ENCODE measurements at regions not wholly inside any gene's neighbourhood (a gene's known extent, or its start where the extent isn't known, plus 50 kb on each side); places are given as distances from the start of the nearest gene placed in this dataset.
"Not testable (repeated sequence)": the region's sequence is repeated elsewhere in the genome, so short reads cannot be mapped to it uniquely, and the experiment has no call there.

- no peak for DNase-seq (ENCODE audit: low read depth in 4 of 4, low spot score in 3 of 4)
Measured at GRCh38 chr13:55999709-56000108, 1141.0 kb upstream of the PRR20A start.

GRCh38 chr13:56009418-56009817 lies 1131.3 kb upstream of the PRR20A start:
- no peak for DNase-seq (ENCODE audit: low read depth in 4 of 4, low spot score in 3 of 4)

GRCh38 chr13:56012644-56013043 lies 1128.1 kb upstream of the PRR20A start:
- DNase-seq (ENCODE audit: low read depth in 4 of 4, low spot score in 3 of 4), result no peak

GRCh38 chr13:56015919-56016318 lies 1124.8 kb upstream of the PRR20A start:
- DNase-seq (ENCODE audit: low read depth in 4 of 4, low spot score in 3 of 4), result no peak

- no peak for DNase-seq (ENCODE audit: low read depth in 4 of 4, low spot score in 3 of 4)
Measured at GRCh38 chr13:56019606-56020005, 1121.1 kb upstream of the PRR20A start.

- no peak for DNase-seq (ENCODE audit: low read depth in 4 of 4, low spot score in 3 of 4)
Measured at GRCh38 chr13:56020425-56020824, 1120.3 kb upstream of the PRR20A start.

- no peak for DNase-seq (ENCODE audit: low read depth in 4 of 4, low spot score in 3 of 4)
Measured at GRCh38 chr13:56039992-56040391, 1100.7 kb upstream of the PRR20A start.

- no peak for DNase-seq (ENCODE audit: low read depth in 4 of 4, low spot score in 3 of 4)
Measured at GRCh38 chr13:56066321-56066720, 1074.4 kb upstream of the PRR20A start.

- no peak for DNase-seq (ENCODE audit: low read depth in 4 of 4, low spot score in 3 of 4)
Measured at GRCh38 chr13:56102641-56103040, 1038.1 kb upstream of the PRR20A start.

- no peak for DNase-seq (ENCODE audit: low read depth in 4 of 4, low spot score in 3 of 4)
Measured at GRCh38 chr13:56110751-56111150, 1030.0 kb upstream of the PRR20A start.

- DNase-seq (ENCODE audit: low read depth in 4 of 4, low spot score in 3 of 4), result no peak
Measured at GRCh38 chr13:56134524-56134923, 1006.2 kb upstream of the PRR20A start.

GRCh38 chr13:56166864-56167263 lies 973.9 kb upstream of the PRR20A start:
- no peak for DNase-seq (ENCODE audit: low read depth in 4 of 4, low spot score in 3 of 4)

- DNase-seq (ENCODE audit: low read depth in 4 of 4, low spot score in 3 of 4), result no peak
Measured at GRCh38 chr13:56168581-56168980, 972.1 kb upstream of the PRR20A start.

- no peak for DNase-seq (ENCODE audit: low read depth in 4 of 4, low spot score in 3 of 4)
Measured at GRCh38 chr13:56173346-56173745, 967.4 kb upstream of the PRR20A start.

- no peak for DNase-seq (ENCODE audit: low read depth in 4 of 4, low spot score in 3 of 4)
Measured at GRCh38 chr13:56182598-56182997, 958.1 kb upstream of the PRR20A start.

GRCh38 chr13:56187331-56187730 lies 953.4 kb upstream of the PRR20A start:
- DNase-seq (ENCODE audit: low read depth in 4 of 4, low spot score in 3 of 4), result no peak

GRCh38 chr13:56188582-56188981 lies 952.1 kb upstream of the PRR20A start:
- DNase-seq (ENCODE audit: low read depth in 4 of 4, low spot score in 3 of 4), result not testable (repeated sequence)

GRCh38 chr13:56189439-56189838 lies 951.3 kb upstream of the PRR20A start:
- no peak for DNase-seq (ENCODE audit: low read depth in 4 of 4, low spot score in 3 of 4)

GRCh38 chr13:56189978-56190377 lies 950.7 kb upstream of the PRR20A start:
- no peak for DNase-seq (ENCODE audit: low read depth in 4 of 4, low spot score in 3 of 4)

GRCh38 chr13:56198350-56198749 lies 942.4 kb upstream of the PRR20A start:
- DNase-seq (ENCODE audit: low read depth in 4 of 4, low spot score in 3 of 4), result no peak

- no peak for DNase-seq (ENCODE audit: low read depth in 4 of 4, low spot score in 3 of 4)
Measured at GRCh38 chr13:56201834-56202233, 938.9 kb upstream of the PRR20A start.

GRCh38 chr13:56216221-56216620 lies 924.5 kb upstream of the PRR20A start:
- DNase-seq (ENCODE audit: low read depth in 4 of 4, low spot score in 3 of 4), result no peak

GRCh38 chr13:56247692-56248091 lies 893.0 kb upstream of the PRR20A start:
- DNase-seq (ENCODE audit: low read depth in 4 of 4, low spot score in 3 of 4), result no peak

GRCh38 chr13:56271686-56272085 lies 869.0 kb upstream of the PRR20A start:
- no peak for DNase-seq (ENCODE audit: low read depth in 4 of 4, low spot score in 3 of 4)
